HEK293 (cell line): ENCODE measurements at regions not wholly inside any gene's neighbourhood (a gene's known extent, or its start where the extent isn't known, plus 50 kb on each side); places are given as distances from the start of the nearest gene placed in this dataset.

Experiments used
- CTCF ChIP-seq: fragments of 450-650 bp; formaldehyde crosslinking; IDR thresholded peaks from 2 replicates; pipeline ENCODE4 v1.5.1; 2016; ENCODE audit warnings: missing biosample characterization, missing genetic modification characterization
- IKZF3 ChIP-seq: fragments of 450-650 bp; IDR thresholded peaks from 2 replicates; pipeline ENCODE4 v1.5.0; 2018; ENCODE audit warnings: missing biosample characterization, mild to moderate bottlenecking, missing genetic modification characterization, moderate library complexity
- KLF9 ChIP-seq: fragments of 450-650 bp; formaldehyde crosslinking; IDR thresholded peaks from 2 replicates; pipeline ENCODE4 v1.5.1; 2016; ENCODE audit warnings: missing biosample characterization, missing genetic modification characterization, low read depth
- MZF1 ChIP-seq: fragments of 450-650 bp; formaldehyde crosslinking; IDR thresholded peaks from 2 replicates; pipeline ENCODE4 v1.5.1; 2017; ENCODE audit warnings: missing biosample characterization, missing genetic modification characterization, borderline replicate concordance
- SP7 ChIP-seq: fragments of 450-650 bp; formaldehyde crosslinking; IDR thresholded peaks from 2 replicates; pipeline ENCODE4 v1.5.1; 2016; ENCODE audit warnings: missing biosample characterization, missing genetic modification characterization
- ZBTB1 ChIP-seq: fragments of 450-650 bp; formaldehyde crosslinking; IDR thresholded peaks from 2 replicates; pipeline ENCODE4 v1.5.1; 2016; ENCODE audit warnings: missing biosample characterization, missing genetic modification characterization
- ZBTB7A ChIP-seq: fragments of 450-650 bp; formaldehyde crosslinking; IDR thresholded peaks from 2 replicates; pipeline ENCODE4 v1.5.1; 2016; ENCODE audit warnings: low read depth, missing biosample characterization, missing genetic modification characterization
- ZFHX2 ChIP-seq: fragments of 450-650 bp; formaldehyde crosslinking; conservative IDR thresholded peaks from 2 replicates; pipeline ENCODE4 v1.5.1; 2016; ENCODE audit warnings: missing biosample characterization, missing genetic modification characterization
- ZNF146 ChIP-seq: fragments of 450-650 bp; formaldehyde crosslinking; IDR thresholded peaks from 2 replicates; pipeline ENCODE4 v1.5.1; 2016; ENCODE audit warnings: missing biosample characterization, missing genetic modification characterization
- ZNF202 ChIP-seq: fragments of 450-650 bp; formaldehyde crosslinking; IDR thresholded peaks from 2 replicates; pipeline ENCODE4 v1.5.1; 2016; ENCODE audit warnings: missing biosample characterization, missing genetic modification characterization, borderline replicate concordance
- ZNF274 ChIP-seq, 2 experiments: fragments of 200-500 bp in 1 of 2; fragments of 450-650 bp in 1 of 2; sonication (Bioruptor generic) in 1 of 2; formaldehyde crosslinking in 1 of 2; IDR thresholded peaks; 2 replicates each; pipeline versions ENCODE4 v1.5.1 to v1.6.1; 2014 to 2016; ENCODE audit warnings: borderline replicate concordance in 1 of 2, inconsistent platforms in 1 of 2, low read length in 1 of 2, missing biosample characterization in 1 of 2, missing genetic modification characterization in 1 of 2
- ZNF324 ChIP-seq: fragments of 450-650 bp; formaldehyde crosslinking; IDR thresholded peaks from 2 replicates; pipeline ENCODE4 v1.5.1; 2016; ENCODE audit warnings: missing biosample characterization, missing genetic modification characterization
- ZNF501 ChIP-seq: fragments of 450-650 bp; formaldehyde crosslinking; IDR thresholded peaks from 2 replicates; pipeline ENCODE4 v1.5.1; 2016; ENCODE audit warnings: missing biosample characterization, missing genetic modification characterization

- TF ChIP-seq ZNF501 (tag by site-specific recombination) (no peak), CTCF (tag by site-specific recombination) (no peak), ZBTB7A (tag by site-specific recombination) (no peak), ZNF202 (no peak), SP7 (tag by site-specific recombination) (no peak), ZNF274 (IDR thresholded peaks at IDR 0.05; ENCODE audit: low read length) (no peak), ZNF274 (tag by site-specific recombination; IDR thresholded peaks at IDR 0.05; ENCODE audit: borderline replicate concordance) (no peak), ZFHX2 (tag by site-specific recombination) (no peak), ZBTB1 (tag by site-specific recombination) (no peak), IKZF3 (tag by site-specific recombination) (no peak), MZF1 (tag by site-specific recombination) (no peak), KLF9 (no peak), ZNF324 (tag by site-specific recombination) (no peak), ZNF146 (tag by site-specific recombination) (no peak)
Measured at GRCh38 chr6:26288155-26288554, 76.8 kb upstream of the BTN3A2 start.
